NB4 (cell line): ENCODE measurements at regions not wholly inside any gene's neighbourhood (a gene's known extent, or its start where the extent isn't known, plus 50 kb on each side); places are given as distances from the start of the nearest gene placed in this dataset.

Experiments
- DNase-seq: peaks from one replicate; pipeline ENCODE4 v3.0.0; 2010; ENCODE audit warnings: low read depth
- H3K4me3 ChIP-seq: one replicate; pipeline ENCODE4 v1.5.1; 2011; ENCODE audit warnings: mild to moderate bottlenecking, low read depth, low read length, moderate library complexity
- MYC ChIP-seq: IDR thresholded peaks from 2 replicates; pipeline ENCODE4 v1.6.1; 2011; ENCODE audit warnings: low read depth, low read length
- POLR2A ChIP-seq: IDR thresholded peaks from 2 replicates; pipeline ENCODE4 v1.6.1; 2011; ENCODE audit warnings: mild to moderate bottlenecking; ENCODE audit not compliant: insufficient read length; ENCODE audit errors: extremely low read depth
- TF ChIP-seq, protein P1 (sequence below): IDR thresholded peaks from one replicate; pipeline ENCODE4 v1.5.1; 2012; ENCODE audit warnings: low read depth, low read length
- TF ChIP-seq, protein P2 (sequence below): IDR thresholded peaks from 2 replicates; pipeline ENCODE4 v1.6.1; 2011; ENCODE audit warnings: low read depth, low read length

DNA sequence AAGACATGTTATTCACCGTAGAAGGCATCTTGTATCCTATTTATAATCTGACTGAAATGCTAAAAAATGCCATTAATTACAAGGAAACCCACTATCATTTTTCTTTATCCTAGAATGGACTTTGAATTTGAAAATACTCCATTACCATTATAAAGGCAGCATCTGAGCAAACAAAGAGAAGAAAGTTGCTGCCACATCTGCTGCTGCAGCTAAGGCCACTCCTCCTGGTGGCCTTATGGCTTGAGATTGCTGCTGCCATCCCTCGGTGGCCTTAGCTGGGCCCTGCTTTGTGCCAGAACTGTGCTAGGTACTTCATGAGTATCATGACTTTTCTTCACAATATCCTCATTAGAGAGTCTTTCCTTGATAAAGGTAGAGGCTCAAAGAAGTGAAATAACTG, 1210.1 kb upstream of the TENM4 start:
- no peak overlapping the region for H3K4me3 ChIP-seq
- no peak for DNase-seq
- no peak for TF ChIP-seq MYC

DNA sequence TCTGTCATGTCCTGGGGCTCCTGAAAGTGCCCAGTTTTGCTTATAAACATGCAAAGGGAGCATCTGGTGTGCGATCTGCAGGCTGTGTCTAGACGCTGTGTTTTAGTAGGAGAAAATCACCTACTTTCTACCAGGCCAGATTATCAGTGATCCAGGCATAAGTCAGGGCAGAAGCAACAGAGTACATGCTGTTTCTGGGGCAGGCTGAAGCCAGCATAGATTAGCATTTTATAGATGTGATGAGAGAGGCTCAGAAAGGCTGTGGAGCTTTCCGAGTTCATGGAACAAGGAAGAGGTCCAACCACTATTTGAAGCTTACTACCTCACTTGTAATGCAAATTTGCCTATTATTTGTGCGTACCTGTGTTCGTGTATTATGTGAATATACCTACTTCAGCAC, 1208.4 kb upstream of the TENM4 start:
- TF ChIP-seq POLR2A (no peak), MYC (no peak)
- no peak for DNase-seq
- H3K4me3 ChIP-seq: no peak overlapping the region

DNA sequence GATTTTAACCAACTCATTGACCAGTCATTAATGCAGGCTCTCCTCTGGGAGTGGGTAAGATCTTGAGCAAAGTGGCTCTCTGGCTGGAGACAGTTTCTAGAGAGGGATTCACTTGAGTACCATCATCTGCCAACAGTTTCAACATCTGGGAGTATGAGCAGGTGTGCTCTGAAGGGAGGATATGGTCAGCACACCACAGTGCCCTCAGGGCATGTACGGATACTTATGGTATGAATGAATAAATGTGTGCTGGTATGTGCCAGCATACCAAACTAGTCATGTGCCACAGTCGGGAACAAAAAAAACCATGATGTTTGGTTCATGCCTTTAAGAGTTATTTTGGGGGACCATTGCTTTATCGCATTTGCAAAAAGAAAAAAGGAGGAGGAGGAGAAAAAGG, 1197.5 kb upstream of the TENM4 start:
- no peak for TF ChIP-seq POLR2A
- TF ChIP-seq MYC: no peak
- TF ChIP-seq, protein P1, sequence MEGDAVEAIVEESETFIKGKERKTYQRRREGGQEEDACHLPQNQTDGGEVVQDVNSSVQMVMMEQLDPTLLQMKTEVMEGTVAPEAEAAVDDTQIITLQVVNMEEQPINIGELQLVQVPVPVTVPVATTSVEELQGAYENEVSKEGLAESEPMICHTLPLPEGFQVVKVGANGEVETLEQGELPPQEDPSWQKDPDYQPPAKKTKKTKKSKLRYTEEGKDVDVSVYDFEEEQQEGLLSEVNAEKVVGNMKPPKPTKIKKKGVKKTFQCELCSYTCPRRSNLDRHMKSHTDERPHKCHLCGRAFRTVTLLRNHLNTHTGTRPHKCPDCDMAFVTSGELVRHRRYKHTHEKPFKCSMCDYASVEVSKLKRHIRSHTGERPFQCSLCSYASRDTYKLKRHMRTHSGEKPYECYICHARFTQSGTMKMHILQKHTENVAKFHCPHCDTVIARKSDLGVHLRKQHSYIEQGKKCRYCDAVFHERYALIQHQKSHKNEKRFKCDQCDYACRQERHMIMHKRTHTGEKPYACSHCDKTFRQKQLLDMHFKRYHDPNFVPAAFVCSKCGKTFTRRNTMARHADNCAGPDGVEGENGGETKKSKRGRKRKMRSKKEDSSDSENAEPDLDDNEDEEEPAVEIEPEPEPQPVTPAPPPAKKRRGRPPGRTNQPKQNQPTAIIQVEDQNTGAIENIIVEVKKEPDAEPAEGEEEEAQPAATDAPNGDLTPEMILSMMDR: no peak
- TF ChIP-seq, protein P2, sequence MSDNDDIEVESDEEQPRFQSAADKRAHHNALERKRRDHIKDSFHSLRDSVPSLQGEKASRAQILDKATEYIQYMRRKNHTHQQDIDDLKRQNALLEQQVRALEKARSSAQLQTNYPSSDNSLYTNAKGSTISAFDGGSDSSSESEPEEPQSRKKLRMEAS: no peak
- no peak for DNase-seq
- no peak overlapping the region for H3K4me3 ChIP-seq

DNA sequence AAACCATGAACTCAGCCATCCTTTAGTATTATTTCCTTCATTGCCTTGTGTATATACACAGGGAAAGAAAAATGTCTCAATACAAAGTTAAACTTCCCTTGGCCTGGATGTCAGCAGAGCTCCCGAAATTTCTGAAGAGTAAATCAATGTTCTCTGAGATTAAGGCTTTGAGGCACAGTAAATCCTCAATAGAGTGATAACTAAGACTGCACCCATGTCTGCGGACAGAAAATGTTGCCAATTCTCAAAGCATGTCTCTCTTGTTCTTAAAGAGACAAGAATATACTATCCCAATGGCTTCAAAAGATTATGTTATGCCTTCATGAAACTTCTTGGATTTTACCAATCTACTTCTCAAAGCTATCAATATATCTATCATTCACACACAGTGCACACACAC, 1196.7 kb upstream of the TENM4 start:
- TF ChIP-seq, protein P1: no peak
- TF ChIP-seq POLR2A: no peak
- no peak for TF ChIP-seq MYC
- TF ChIP-seq, protein P2: no peak
- DNase-seq: no peak
- no peak overlapping the region for H3K4me3 ChIP-seq

DNA sequence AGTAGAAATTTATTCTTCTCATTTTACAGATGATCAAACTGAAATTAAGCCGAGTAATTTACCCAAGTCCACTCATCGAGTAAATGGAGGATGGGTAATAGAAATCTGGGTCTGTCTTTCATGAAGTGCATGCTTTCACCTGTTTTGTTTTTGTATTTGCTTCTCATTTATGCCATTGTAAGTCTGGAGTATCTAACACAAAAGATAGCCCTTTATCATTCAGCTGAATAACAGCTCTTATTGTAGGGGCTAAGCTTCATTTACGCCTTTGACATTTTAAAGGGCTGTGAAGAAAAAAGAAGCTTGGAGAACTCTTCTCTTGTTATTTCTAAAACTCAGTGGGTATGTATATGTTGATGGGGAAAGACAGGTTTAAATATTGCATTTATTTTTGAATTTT, 1196.2 kb upstream of the TENM4 start:
- TF ChIP-seq MYC: no peak
- TF ChIP-seq POLR2A: no peak
- TF ChIP-seq, protein P1: no peak
- TF ChIP-seq, protein P2: no peak
- H3K4me3 ChIP-seq: no peak overlapping the region
- no peak for DNase-seq

DNA sequence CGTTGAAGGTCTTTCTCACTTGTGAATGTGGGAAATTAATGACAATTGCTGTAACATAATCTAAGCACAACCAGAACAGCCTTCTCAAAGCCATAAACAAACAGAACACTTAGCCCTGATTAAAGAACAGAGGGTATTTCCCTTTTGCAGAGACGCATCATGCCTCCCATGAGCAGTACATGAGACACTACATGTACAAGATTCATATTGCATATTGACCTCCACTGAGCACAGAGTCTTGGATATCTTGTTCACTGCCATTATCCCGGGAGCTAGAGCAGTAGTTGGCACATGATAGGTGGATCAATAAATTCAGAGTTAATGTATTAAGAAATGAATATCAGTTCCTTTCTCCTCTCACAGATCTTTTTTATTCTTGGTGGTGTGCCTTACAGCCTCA, 1194.3 kb upstream of the TENM4 start:
- H3K4me3 ChIP-seq: no peak overlapping the region
- DNase-seq: no peak
- TF ChIP-seq MYC (no peak), POLR2A (no peak)
- TF ChIP-seq, protein P1: no peak
- TF ChIP-seq, protein P2: no peak

DNA sequence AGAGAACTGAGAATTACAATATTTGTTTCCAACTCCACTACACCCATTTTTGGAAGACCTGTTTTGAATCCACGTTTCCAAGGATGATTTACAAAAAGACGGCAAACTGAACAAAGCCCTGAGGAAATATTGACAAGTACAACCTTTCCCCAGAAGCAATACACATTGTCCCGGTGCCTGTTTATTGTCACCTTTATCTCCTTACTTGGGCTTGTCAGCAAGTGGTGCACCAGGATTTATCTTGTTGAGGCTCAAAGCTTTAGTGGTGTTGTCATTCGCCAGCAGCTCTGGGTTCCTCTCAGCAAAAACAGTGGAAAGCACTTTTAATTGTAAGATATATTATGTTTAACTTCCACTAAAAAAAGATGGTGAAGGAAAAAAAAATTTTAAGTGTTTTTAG, 1191.9 kb upstream of the TENM4 start:
- no peak for DNase-seq
- no peak overlapping the region for H3K4me3 ChIP-seq
- TF ChIP-seq POLR2A: no peak
- TF ChIP-seq, protein P1: no peak
- TF ChIP-seq MYC: no peak
- TF ChIP-seq, protein P2: no peak
